CD4-positive, alpha-beta T cell treated with Interleukin-4 for 4 hours (primary cell): ENCODE measurements at regions not wholly inside any gene's neighbourhood (a gene's known extent, or its start where the extent isn't known, plus 50 kb on each side); places are given as distances from the start of the nearest gene placed in this dataset.

Source experiments
- DNase-seq: peaks from one replicate; pipeline ENCODE4 v3.0.0-alpha.2; 2020

- DNase-seq: no peak
Observed at GRCh38 chr6:56765494-56765893, 122.8 kb upstream of the DST start.

DNA sequence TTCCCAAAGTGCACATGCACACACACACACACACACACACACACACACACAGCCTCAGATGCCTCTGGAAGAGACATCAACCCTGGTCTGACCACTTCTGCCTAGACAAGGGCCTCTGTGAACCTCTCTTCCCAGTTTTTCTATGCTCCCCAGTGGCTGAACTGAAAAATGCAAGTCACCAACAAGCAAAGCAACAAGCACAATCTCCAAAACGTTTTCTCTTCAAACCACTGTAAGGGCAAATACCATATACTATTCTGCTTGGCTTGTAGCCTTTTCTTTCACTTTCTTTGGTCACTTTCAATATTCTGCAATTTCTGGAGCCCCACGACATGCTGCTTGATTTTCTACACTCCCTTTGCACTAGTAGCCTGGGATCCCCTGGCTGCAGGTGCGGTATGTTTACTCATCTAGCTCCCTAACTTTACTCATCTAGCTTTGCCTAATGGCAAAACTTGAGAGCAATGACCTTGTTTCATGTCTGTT, 121.4 kb upstream of the DST start:
- no peak for DNase-seq

- no peak for DNase-seq
Observed at GRCh38 chr6:56761651-56762050, 119.0 kb upstream of the DST start.

DNA sequence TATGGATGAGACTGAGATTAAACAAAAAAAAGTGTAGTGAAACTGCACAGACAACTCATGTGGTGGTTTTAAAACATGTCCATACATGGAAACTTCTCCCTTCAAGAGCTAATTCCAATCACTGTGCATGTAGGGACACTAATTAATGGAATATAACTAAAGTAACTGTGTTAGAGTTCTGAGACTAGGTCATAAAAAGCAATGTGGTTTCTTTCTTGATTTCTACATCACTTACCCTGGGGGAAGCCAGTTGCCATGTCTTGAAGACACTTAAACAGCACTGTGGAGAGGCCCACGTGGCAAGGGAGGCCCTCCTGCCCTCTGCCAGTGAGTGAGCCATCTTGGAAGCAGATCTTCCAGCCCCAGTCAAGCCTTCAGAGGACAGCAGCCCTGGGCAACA, 118.2 kb upstream of the DST start:
- no peak for DNase-seq

GRCh38 chr6:56759521-56759920, 116.8 kb upstream of the DST start:
- no peak for DNase-seq

GRCh38 chr6:56758553-56758952, 115.9 kb upstream of the DST start:
- DNase-seq: no peak

DNA sequence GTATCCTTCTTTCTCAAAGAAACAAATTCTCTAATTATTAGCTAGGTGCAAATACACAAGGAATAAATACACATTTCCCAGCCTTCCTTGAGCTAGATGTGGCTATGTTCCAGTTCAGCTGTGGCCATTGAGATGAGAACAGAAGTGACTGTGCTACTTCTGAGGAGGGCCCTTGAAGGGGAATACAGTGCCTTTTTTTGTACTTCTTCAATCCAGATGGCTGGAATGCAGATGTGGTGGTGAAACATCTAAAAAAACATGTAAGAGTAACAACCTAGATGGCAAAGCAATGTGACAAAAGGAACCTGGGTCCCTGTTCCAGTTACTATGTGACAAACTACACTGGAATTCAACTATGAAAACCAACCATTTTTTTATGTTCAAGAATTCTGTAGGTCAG, 115.4 kb upstream of the DST start:
- DNase-seq: no peak

- DNase-seq: no peak
Observed at GRCh38 chr6:56757588-56757984, 114.9 kb upstream of the DST start.

- no peak for DNase-seq
Observed at GRCh38 chr6:56756791-56757587, 114.3 kb upstream of the DST start.

GRCh38 chr6:56756219-56756789, 113.6 kb upstream of the DST start:
- no peak for DNase-seq

DNA sequence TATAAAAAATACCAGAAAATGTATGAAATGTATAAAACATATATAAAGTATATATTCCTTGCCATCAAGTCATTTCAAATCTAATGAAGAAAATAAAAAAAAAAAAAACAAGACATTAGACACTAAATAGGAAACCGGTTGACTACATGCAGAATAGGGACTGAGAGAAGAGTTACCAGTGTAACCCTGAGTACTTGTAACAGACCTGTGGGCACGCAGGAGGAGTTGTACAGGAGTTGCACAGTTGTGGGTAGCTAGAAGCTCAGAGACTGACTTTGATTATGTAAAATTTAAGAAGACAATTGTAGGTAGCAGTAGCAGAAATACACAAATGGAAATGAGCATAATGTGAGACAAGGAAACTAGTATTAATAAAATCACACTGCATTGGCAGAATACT, 112.4 kb upstream of the DST start:
- DNase-seq: no peak

DNA sequence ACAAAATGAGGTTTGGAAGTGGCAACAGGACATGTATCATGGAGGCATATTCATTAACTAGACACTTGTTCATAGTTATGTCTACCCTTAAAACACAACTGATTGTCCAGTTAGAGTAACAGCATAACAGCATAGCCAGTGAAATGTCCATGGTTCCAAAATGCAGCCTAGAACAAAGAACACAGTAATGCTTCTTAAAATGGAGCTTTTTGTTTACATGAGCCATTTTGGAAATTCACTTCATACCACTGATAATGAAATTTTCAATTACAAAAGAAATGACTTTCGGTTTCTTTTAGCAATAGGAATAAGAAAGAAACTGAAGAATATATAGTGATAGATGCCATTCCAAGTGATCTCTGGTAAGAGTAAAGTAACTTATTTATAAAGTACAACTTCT, 111.1 kb upstream of the DST start:
- no peak for DNase-seq

DNA sequence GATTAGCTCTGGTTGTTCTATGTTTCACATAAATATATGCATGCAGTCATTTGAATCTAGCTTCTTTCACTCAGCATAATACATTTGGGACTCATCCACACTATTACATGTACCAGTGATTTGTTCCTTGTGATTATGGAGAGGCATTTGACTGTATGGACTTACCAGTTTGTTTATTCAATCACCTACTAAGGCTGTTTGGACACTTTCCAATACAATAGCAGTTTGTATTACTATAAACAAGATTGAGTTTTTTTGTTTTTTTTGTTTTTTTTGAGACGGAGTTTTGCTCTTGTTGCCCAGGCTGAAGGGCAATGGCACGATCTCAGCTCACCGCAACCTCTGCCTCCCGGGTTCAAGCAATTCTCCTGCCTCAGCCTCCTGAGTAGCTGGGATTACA, 109.8 kb upstream of the DST start:
- no peak for DNase-seq

- DNase-seq: no peak
Observed at GRCh38 chr6:56752009-56752408, 109.3 kb upstream of the DST start.

- DNase-seq: no peak
Observed at GRCh38 chr6:56751604-56752003, 108.9 kb upstream of the DST start.

DNA sequence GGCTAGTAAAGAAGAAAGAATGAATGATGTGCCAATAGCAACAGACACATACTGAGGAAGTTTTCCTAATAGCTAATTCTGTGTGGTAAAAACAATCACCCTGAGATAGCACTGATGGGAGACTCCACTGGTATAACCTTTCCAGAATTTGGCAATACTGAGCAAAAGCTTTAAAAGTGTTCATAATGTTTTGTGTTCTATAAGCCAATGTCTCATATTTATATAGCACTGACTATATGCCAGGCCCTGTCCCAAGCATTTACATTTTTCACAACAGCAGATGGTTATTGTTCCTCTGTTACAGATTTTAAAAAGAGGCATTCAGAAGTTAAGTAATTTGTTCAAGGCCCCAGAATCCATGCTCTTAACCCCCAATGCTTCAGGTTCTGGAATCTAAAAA, 108.0 kb upstream of the DST start:
- no peak for DNase-seq

GRCh38 chr6:56749632-56750151, 107.0 kb upstream of the DST start:
- no peak for DNase-seq

DNA sequence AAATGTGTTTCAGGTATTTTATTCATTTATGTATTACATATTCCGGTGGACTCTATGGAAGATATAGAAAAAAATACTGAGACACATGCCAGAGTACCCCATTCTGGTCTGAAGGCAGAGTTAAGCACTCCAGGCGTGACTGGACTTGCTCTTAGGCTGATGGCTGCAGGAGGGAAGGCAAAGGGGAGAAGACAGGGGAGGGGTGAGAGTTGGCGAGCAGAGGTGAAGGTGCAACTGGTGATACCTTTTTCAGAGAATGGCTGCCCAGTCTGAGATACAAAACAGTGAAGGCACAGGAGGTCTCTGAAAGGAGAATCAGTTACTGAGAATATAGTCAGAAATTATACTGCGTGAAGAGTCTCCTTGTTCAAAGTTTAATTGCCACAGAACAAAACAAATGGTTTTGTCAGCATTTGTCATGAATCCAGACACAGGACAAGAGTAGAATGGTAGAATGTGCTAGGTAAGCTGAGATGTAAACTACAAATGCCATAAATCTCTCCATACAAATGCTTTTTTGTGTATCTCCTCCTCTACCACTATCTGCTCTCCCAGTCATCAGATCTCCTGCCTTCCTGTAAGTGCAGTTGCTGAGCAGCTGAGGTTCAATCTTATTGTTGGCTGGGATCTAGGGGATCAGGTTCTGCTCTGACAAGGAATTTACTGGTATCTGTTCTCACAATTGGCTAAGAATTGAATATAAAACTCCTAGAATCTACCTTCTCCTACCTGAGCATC, 104.2 kb upstream of the DST start:
- DNase-seq: no peak

- no peak for DNase-seq
Observed at GRCh38 chr6:56745971-56746370, 103.3 kb upstream of the DST start.

DNA sequence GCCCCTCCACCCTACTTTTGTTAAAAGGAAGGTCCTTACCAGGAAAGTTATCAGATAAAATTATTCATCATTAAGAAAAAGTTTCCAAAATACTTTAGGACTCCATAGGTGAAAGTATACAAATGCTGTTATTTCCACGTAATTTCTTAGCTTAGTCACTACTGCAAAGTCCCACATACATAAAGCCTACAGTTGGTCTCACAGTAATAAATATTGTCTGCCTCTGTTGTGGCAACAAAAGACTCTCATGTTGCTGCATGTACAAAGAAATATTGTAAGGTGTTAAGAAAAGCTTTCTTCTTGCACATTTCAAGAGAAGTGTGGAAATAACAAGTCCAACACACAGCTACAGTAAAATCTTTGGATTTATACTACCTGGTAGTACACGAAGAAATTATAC, 102.4 kb upstream of the DST start:
- DNase-seq: no peak

DNA sequence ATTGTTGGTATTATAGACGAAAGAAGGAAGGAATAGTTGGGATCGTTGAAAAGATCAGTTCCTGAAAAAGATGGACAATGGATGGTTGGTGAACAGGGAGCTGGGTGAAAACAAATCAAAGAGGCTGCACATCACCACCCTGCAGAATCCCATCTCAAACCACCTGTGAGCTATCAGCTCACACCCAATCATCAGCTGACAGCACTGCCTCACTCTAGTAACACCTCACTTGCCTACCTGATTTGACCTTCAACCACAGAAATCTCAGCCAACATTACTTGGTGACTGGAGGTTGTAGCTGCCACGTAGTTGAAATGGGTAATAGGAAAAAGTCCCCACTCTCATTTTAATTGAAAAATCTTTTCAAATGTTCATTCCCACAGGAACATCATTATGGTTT, 101.8 kb upstream of the DST start:
- no peak for DNase-seq

- no peak for DNase-seq
Observed at GRCh38 chr6:56742122-56742791, 99.6 kb upstream of the DST start.

- no peak for DNase-seq
Observed at GRCh38 chr6:56741472-56741871, 98.8 kb upstream of the DST start.
